OCI-LY7 (cell line): ENCODE measurements at regions not wholly inside any gene's neighbourhood (a gene's known extent, or its start where the extent isn't known, plus 50 kb on each side); places are given as distances from the start of the nearest gene placed in this dataset.

Source experiments
- CTCF ChIP-seq: fragments of 200-600 bp; sonication (generic); conservative IDR thresholded peaks from 2 replicates; pipeline ENCODE4 v1.5.1; 2014; ENCODE audit warnings: mild to moderate bottlenecking, antibody characterized with exemption, low read length, moderate library complexity, mixed read lengths
- EZH2phosphoT487 ChIP-seq: fragments of 200-600 bp; sonication (generic); IDR thresholded peaks from 2 replicates; pipeline ENCODE4 v1.6.1; 2018; ENCODE audit warnings: low read depth, borderline replicate concordance, mild to moderate bottlenecking, mixed run types, antibody characterized with exemption, low read length, moderate library complexity, mixed read lengths

DNA sequence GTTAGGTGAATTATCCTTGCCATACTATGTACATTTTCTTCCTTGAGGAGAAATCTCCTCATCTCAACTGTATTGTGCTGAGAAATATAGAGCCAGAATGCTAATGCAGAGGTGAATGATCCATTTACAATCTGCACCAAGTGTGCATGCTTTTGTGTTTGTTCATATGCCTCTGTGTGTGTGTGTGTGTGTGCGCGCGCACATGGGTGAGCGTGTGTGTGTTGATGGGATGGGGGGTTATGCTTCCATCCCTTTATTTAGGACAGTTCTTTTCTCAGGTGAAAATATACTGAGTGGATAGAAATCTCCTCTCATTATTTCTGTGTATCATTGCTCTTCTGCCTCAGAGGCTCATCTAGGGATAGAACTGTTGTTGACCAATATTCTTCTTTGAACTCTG is 626.1 kb downstream of the MCTP2 start:
- TF ChIP-seq CTCF (no peak), EZH2phosphoT487 (no peak)
